HG03457 (cell line): ENCODE measurements at regions not wholly inside any gene's neighbourhood (a gene's known extent, or its start where the extent isn't known, plus 50 kb on each side); places are given as distances from the start of the nearest gene placed in this dataset.
"Not testable (repeated sequence)": the region's sequence is repeated elsewhere in the genome, so short reads cannot be mapped to it uniquely, and the experiment has no call there.

Experiments
- ATAC-seq: cut with Tn5 transposase; IDR thresholded peaks from one replicate; pipeline ENCODE4 v1.9.1; 2021; ENCODE audit warnings: moderate number of reproducible peaks; ENCODE audit not compliant: unreplicated experiment

- ATAC-seq, result not testable (repeated sequence)
These were observed 260.9 kb upstream of the BTG1 start for GRCh38 chr12:92406404-92407070.

- ATAC-seq, result not testable (repeated sequence)
These were observed 260.2 kb upstream of the BTG1 start for GRCh38 chr12:92405801-92406251.

- no peak for ATAC-seq
These were observed 259.3 kb upstream of the BTG1 start for GRCh38 chr12:92404921-92405320.

- ATAC-seq, result no peak
These were observed 258.7 kb upstream of the BTG1 start for GRCh38 chr12:92404259-92404894.

GRCh38 chr12:92403210-92404175 is 257.8 kb upstream of the BTG1 start:
- peak; percentile 80 for ATAC-seq

- ATAC-seq, result no peak
These were observed 256.8 kb upstream of the BTG1 start for GRCh38 chr12:92402415-92402814.

- ATAC-seq, result no peak
These were observed 254.4 kb upstream of the BTG1 start for GRCh38 chr12:92400006-92400405.

- no peak for ATAC-seq
These were observed 253.1 kb upstream of the BTG1 start for GRCh38 chr12:92398565-92399309.

GRCh38 chr12:92396647-92397252 is 251.1 kb upstream of the BTG1 start:
- no peak for ATAC-seq

- ATAC-seq, result no peak
These were observed 249.7 kb upstream of the BTG1 start for GRCh38 chr12:92395322-92395721.

- no peak for ATAC-seq
These were observed 249.2 kb upstream of the BTG1 start for GRCh38 chr12:92394895-92395294.

- ATAC-seq, result no peak
These were observed 247.9 kb upstream of the BTG1 start for GRCh38 chr12:92393504-92393903.

- ATAC-seq, result not testable (repeated sequence)
These were observed 246.1 kb upstream of the BTG1 start for GRCh38 chr12:92391726-92392125.

- no peak for ATAC-seq
These were observed 243.8 kb upstream of the BTG1 start for GRCh38 chr12:92389466-92389865.

- ATAC-seq, result no peak
These were observed 239.7 kb upstream of the BTG1 start for GRCh38 chr12:92385296-92385695.

- no peak for ATAC-seq
These were observed 238.9 kb upstream of the BTG1 start for GRCh38 chr12:92384571-92384970.

- no peak for ATAC-seq
These were observed 236.8 kb upstream of the BTG1 start for GRCh38 chr12:92382383-92382878.

GRCh38 chr12:92381856-92382255 is 236.2 kb upstream of the BTG1 start:
- ATAC-seq, result no peak

- ATAC-seq, result no peak
These were observed 233.2 kb upstream of the BTG1 start for GRCh38 chr12:92378682-92379479.
